Erythroblast (primary cell): ENCODE measurements at regions not wholly inside any gene's neighbourhood (a gene's known extent, or its start where the extent isn't known, plus 50 kb on each side); places are given as distances from the start of the nearest gene placed in this dataset.

Source experiments
- GATA1 ChIP-seq: IDR thresholded peaks from 2 replicates; pipeline ENCODE4 v1.6.1; 2011; ENCODE audit warnings: low read depth, mild to moderate bottlenecking, control low read depth, low read length, moderate library complexity
- POLR2A ChIP-seq: IDR thresholded peaks from 2 replicates; pipeline ENCODE4 v1.6.1; 2011; ENCODE audit warnings: mild to moderate bottlenecking, low read length

- no peak for TF ChIP-seq POLR2A
- no peak for TF ChIP-seq GATA1
These were observed 218.3 kb upstream of the SLC39A10 start for GRCh38 chr2:195438692-195439091.
